COLO829 (cell line): ENCODE measurements at regions not wholly inside any gene's neighbourhood (a gene's known extent, or its start where the extent isn't known, plus 50 kb on each side); places are given as distances from the start of the nearest gene placed in this dataset.
"Not testable (repeated sequence)": the region's sequence is repeated elsewhere in the genome, so short reads cannot be mapped to it uniquely, and the experiment has no call there.

Experiments
- DNase-seq: peaks from one replicate; pipeline ENCODE4 v3.0.0; 2012; ENCODE audit warnings: low spot score

DNA sequence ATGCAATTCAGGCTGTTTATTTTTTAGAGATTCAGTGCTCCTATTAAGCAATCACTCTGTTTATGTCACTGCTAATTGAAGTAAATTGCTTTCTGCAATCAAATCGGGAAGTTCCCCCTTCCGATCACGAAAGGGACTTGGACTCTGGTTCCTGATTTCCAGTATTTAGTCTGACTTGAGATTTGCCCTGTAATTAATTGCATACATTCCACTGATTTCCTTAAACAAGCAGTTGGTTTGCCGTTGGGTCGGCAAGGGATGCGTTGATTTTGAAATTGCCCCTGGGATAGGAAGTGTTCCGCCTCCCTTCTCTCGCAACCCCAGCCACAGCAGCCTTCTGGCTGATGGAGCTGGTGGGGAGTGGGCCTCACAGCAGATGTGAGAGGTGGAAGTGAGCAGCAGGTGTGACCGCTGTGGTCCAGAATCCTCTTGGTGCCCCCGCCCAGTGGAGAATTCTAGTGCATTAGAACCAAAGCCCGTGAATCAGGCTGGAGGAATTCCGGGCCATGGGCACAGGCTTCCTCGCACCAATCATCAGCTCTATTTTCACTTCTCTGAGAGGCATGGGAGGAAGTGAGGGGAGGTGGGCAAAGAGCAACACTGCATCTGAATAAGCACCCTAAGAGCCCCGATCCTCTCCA lies 102.5 kb downstream of the SPRY4 start:
- DNase-seq, result no peak

DNA sequence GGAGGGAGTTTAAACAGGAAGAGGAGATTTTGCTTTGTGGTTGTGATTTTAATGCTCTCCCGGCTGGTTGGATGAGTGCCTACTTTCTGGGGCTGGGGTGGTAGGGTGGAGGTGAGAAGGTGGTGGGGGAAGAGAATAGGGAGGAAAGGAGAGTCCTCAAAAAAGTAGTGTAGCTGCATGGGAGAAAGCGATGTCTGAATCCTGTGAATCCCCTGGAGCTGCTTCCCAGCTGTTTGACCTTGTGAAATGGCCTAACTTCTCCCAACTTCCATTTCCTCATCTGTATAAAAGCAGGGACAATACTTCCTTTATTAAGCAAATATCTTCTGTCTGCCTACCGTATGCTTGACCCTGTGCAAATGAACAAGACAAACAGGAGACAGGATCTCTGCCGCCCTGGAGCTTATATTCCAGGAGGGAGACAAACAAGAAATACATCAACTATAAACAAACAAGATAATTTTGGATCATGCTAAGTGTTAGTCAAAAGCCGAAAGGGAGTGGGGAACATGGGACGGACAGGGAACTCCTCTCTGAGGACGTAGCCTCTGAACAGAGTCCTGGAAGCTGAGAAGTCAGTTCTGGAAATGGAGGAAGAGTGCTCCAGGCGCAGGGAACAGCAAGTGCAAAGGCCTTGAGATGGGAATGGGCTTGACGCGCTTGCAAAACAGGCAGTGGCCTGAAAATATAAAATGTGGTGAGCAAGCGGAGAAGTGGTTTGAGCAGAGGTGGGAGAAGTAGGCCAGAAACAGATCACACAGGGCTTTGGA lies 103.5 kb downstream of the SPRY4 start:
- DNase-seq, result peak; percentile 19

DNA sequence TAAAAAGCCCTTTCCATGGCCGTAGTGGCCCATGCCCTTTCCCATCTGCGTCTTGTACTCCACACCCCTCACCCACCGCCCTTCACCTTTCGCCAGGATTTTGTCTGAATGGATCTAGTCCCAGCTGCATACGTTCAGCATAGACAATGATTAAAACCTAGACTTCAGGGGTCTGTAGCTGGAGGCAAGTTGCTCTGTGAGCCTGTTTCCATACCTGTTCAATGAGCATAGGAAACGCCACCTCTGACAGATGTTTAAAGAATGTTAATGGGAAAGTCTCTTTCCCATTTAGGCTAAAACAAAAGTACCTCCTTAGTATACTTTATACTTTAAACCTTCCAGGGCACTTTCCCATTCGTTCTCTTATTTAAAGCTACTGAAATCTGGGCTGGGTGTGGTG lies 105.7 kb downstream of the SPRY4 start:
- no peak for DNase-seq

DNA sequence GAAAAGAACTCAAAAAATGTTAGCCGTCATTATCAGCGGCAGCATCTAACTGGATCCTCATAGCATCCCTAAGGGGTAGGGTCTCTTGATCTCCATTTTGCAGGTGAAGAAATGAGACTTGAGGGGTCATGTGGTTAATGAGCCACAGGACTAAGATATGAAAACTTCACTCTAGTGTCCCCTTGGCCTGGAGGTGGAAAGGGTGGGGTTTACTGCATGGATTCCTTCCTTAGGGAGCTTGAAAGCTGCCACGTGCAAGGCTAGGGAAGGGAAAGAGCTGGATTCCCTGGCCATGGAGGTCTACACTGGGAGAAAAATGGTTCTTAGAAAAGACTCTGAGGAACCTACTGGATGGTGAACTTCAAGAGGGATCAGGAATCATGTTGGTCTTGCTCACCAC lies 107.9 kb downstream of the SPRY4 start:
- no peak for DNase-seq

DNA sequence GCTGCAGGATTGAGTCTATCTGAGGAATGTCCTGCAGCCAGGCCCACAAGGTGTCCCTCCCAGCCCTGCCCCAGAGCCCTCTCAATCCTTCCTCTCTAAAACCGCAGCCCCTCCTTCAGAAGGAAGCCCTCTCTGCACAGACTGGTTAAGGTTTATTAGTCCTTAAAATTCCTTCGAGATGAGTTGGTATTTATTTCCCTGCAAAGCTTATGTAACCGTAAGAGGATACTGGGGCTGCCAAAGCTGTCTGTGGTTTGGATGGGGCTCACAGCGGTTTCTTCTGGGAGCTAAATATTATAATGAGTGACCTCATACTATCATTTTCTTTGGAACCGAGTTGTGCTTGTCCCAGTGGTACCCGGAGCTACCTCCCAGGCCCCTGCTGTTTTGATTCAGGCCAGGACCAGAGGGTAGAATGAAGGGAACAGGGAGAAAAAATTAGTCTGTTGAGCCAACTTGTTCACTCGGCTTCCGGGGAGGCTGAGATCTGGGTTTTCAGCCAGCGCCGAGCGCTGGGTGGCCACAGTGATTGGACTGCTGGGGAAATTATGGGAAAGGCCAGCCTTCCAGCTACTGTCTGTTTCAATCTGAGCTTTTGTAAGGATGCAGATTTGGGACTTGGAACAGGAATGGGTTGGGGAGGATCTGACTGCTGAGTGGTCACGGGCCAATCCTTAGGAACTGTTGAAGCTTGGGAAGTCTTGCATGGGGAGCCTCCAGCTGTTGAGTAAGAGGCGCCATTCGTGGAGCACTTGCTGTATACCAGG lies 107.5 kb downstream of the NDFIP1 start:
- DNase-seq, result peak; percentile 17

DNA sequence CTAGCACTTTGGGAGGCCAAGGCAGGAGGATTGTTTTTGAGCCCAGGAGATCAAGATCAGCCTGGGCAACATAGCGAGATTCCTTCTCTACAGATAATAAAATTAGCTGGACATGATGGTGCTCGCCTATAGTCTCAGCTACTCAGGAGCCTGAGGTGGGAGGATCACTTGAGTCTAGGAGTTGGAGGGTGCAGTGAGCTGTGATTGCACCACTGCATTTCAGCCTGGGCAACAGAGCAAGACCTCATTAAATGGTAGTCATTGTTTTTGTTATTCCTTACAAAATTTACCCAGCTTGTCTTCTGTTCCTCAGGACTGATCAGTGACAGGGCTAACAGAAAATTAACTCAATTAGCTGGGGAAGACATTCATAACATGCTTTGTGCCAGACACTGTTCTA lies 104.5 kb downstream of the NDFIP1 start:
- no peak for DNase-seq

DNA sequence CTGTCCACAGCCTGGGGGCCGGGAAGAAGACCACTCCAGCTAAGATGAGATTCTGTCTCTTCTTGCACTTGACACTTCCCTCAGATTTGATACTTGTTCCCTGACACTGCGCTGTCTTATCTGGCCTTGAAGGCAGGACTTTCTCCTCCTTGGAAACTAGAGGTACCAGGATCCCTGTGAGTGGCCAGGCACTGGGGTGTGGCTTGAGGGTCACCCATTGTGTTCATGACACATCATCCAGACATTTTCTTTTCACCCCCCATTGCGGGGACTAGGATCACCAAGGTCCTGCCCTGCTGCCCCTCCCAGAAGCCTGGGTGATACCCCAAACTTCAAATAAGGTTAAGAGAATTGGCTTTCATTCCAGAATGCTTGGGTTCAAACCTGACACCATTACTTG lies 103.3 kb downstream of the NDFIP1 start:
- DNase-seq, result no peak

DNA sequence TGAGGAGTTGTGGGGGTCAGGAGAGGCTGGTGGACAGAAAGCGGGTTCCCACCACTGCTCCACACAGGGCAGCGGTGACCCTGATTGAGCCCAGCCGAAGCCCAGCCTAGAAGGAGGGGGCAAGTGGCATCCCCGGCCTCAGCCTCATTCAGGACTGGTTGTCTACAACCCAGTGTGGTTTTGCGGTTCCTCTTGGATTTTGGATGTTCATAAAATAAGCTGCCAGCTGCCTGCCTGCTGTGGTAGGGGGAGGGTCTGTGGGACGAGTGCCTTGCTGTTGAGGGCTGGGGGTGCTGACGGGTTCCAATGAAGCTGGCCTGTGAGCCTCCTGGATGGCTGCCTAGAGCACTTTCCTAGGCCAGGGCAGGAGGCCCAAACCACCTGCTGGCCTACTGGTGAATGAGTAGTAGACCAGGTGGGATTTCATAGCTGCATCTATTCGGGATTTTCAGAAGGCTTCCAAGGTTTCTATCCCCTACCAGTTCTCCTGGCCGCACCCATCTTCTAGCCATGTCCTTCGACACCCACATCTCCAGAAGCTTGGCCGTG lies 102.4 kb downstream of the NDFIP1 start:
- DNase-seq, result no peak

DNA sequence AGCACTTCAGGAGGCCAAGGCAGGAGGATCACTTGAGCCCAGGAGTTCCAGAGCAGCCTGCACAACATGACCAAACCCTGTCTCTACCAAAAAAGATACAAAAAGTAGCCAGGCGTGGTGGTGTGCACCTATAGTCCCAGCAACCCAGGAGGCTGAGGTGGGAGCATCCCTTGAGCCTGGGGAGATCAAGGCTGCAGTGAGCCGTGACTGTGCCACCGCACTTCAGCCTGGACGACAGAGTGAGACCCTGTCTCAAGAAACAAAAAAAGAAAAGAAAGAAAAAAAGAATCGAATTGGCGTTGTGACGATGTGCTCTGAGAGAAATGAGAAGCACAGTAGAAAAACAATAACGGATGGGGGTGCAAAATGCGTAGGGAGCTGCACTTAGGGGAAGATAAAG lies 101.4 kb downstream of the NDFIP1 start:
- DNase-seq, result no peak

DNA sequence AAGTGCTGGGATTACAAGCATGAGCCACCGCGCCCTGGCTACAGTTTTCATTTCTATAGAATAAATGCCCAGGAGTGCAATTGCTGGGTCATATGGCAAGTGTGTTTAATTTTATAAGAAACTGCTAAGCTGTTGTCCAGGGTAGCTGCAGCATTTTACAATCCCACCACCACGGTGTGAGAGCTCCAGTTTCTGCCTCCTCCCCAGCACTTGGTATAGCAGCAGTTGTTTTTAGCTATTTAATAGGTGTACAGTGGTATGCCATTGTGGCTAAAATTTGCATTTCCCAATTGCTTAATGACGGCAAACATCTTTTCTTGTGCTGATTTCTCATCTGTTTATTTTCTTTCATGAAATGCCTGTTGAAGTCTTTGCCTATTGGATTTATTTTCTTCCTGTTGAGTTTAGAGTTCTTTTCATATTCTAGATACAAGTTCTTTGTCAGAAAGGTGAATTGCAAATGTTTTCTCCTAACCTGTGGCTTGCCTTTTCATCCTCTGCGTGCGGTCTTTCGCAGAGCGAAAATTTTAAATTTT lies 100.3 kb downstream of the NDFIP1 start:
- no peak for DNase-seq

DNA sequence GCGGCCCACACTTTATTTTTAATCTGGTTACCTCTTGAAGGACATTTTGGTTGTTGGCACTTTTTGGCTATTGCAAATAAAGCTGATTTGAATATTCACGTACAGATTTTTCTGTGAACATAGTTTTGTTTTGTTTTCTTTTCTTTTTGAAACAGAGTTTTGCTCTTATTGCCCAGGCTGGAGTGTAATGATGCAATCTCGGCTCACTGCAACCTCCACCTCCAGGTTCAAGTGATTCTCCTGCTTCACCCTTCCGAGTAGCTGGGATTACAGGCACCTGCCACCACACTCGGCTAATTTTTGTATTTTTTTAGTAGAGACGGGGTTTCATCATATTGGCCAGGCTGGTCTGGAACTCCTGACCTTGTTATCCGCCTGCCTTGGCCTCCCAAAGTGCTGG lies 99.7 kb downstream of the NDFIP1 start:
- DNase-seq, result not testable (repeated sequence)

DNA sequence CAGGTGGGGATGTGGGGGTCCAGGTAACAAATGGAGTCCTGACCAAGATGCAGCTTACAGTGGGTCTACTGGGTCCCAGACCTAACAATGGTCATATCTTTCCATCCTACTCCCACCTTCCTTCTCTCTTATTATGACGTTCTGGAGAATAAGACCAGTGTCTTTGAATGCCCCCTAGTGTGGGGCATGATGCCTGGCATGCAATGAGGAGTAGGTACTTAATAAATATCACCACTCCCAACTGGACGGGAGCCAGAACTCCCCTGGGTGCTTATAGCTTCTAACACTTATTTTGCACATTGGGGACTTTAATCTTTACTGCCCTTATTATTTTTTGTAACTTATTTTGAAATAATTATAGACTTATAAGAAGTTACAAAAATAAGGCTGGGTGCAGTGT lies 98.2 kb downstream of the NDFIP1 start:
- DNase-seq, result no peak

DNA sequence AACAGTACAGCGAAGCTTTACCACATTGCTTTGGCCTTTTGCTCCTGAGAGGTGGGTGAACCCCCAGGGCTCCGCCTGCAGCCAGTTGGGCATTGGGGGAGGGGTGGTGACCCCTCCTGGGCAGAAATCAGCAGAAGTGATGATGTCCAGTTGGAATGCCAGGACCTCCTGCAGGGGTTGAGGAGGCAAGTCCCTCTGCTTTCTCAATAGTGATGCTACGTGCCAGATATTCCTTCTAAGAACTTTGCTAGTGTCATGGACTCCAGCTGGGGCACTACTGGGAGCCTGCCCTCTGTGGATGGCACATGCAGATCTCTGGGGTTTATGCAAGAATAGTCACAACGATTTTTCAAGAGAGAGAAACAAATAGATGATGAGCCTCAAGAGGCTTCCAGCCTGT lies 95.6 kb downstream of the NDFIP1 start:
- no peak for DNase-seq
